HG02610 (cell line): ENCODE measurements at regions not wholly inside any gene's neighbourhood (a gene's known extent, or its start where the extent isn't known, plus 50 kb on each side); places are given as distances from the start of the nearest gene placed in this dataset.
A peak's percentile ranks its signal among the peaks of the same experiment; 100 is the strongest.

ENCODE experiments used
- ATAC-seq: cut with Tn5 transposase; IDR thresholded peaks from one replicate; pipeline ENCODE4 v1.9.1; 2021; ENCODE audit warnings: mild to moderate bottlenecking, moderate library complexity; ENCODE audit not compliant: unreplicated experiment

GRCh38 chr17:34182036-34182803 is 72.9 kb upstream of the CCL2 start:
- ATAC-seq = no peak

GRCh38 chr17:34195987-34196386 is 59.1 kb upstream of the CCL2 start:
- ATAC-seq = no peak

GRCh38 chr17:34198519-34198918 is 56.6 kb upstream of the CCL2 start:
- ATAC-seq = no peak

GRCh38 chr17:34199454-34199853 is 55.6 kb upstream of the CCL2 start:
- ATAC-seq = no peak

GRCh38 chr17:34199932-34200534 is 55.1 kb upstream of the CCL2 start:
- no peak for ATAC-seq

GRCh38 chr17:34201225-34201624 is 53.9 kb upstream of the CCL2 start:
- ATAC-seq = no peak

- ATAC-seq = peak; percentile 44
Measured at GRCh38 chr17:34201767-34202166, 53.3 kb upstream of the CCL2 start.

- no peak for ATAC-seq
Measured at GRCh38 chr17:34203018-34203638, 52.0 kb upstream of the CCL2 start.

GRCh38 chr17:34204402-34204801 is 50.7 kb upstream of the CCL2 start:
- no peak for ATAC-seq
